H1 (cell line): ENCODE measurements at regions not wholly inside any gene's neighbourhood (a gene's known extent, or its start where the extent isn't known, plus 50 kb on each side); places are given as distances from the start of the nearest gene placed in this dataset.

Experiments
- CTCF ChIA-PET: fragments of 300-600 bp; sonication (Branson Sonifier 250); formaldehyde crosslinking; loops from one replicate; lab custom pipeline; 2021; ENCODE audit not compliant: partially characterized antibody; lab: Charles Lee
- POLR2A ChIA-PET: fragments of 300-600 bp; sonication (Branson Sonifier 250); formaldehyde crosslinking; loops from one replicate; lab custom pipeline; 2021; ENCODE audit warnings: inconsistent platforms; ENCODE audit not compliant: partially characterized antibody; lab: Charles Lee
- DNase-seq, 2 experiments: peaks; one replicate each; pipeline versions ENCODE4 v3.0.0 to v3.0.0-alpha.2; 2010 to 2022; ENCODE audit warnings: low spot score in 2 of 2, low read depth in 1 of 2, mixed read lengths in 1 of 2
- FAIRE-seq: peaks from 2 replicates; lab custom pipeline; 2011; peaks lifted over from hg19 to GRCh38; lab: Jason Lieb, UNC
- H2AFZ ChIP-seq: 2 replicates; pipeline ENCODE4 v1.8.1; 2012; ENCODE audit warnings: low read length, inconsistent platforms
- H2AK5ac ChIP-seq: 2 replicates; pipeline ENCODE4 v1.6.1; 2013; ENCODE audit warnings: low read depth, low read length
- H2BK120ac ChIP-seq: replicated peaks from 2 replicates; pipeline ENCODE3; 2013; ENCODE audit warnings: low read depth, low read length, inconsistent platforms
- H2BK12ac ChIP-seq: 2 replicates; pipeline ENCODE4 v1.6.1; 2013; ENCODE audit warnings: low read depth, low read length
- H2BK15ac ChIP-seq: 2 replicates; pipeline ENCODE4 v1.6.1; 2013; ENCODE audit warnings: low read length
- H2BK20ac ChIP-seq: 2 replicates; pipeline ENCODE4 v1.6.1; 2013; ENCODE audit warnings: low read length
- H2BK5ac ChIP-seq: 2 replicates; pipeline ENCODE4 v1.6.1; 2013; ENCODE audit warnings: low read depth, low read length
- H3K14ac ChIP-seq: 2 replicates; pipeline ENCODE4 v1.6.1; 2013; ENCODE audit warnings: inconsistent platforms; ENCODE audit not compliant: insufficient read length
- H3K18ac ChIP-seq: 2 replicates; pipeline ENCODE4 v1.6.1; 2013; ENCODE audit warnings: low read length; ENCODE audit errors: extremely low read depth
- H3K23ac ChIP-seq: 2 replicates; pipeline ENCODE4 v1.6.1; 2013; ENCODE audit warnings: inconsistent platforms; ENCODE audit not compliant: insufficient read length
- H3K23me2 ChIP-seq: 2 replicates; pipeline ENCODE4 v1.6.1; 2013; ENCODE audit warnings: low read depth, low read length
- H3K27ac ChIP-seq: 2 replicates; pipeline ENCODE4 v1.6.1; 2011; ENCODE audit warnings: low read depth, low read length, inconsistent platforms
- H3K27me3 ChIP-seq, 4 experiments: replicated peaks in 1 of 4; 1 replicate in 1 of 4; 2 replicates in 3 of 4; pipeline versions ENCODE4 v1.6.1 to v1.8.1; 2011 to 2013; ENCODE audit warnings: low read length in 3 of 4, mild to moderate bottlenecking in 3 of 4, inconsistent platforms in 2 of 4, mixed read lengths in 2 of 4, moderate library complexity in 1 of 4; ENCODE audit not compliant: control insufficient read depth in 3 of 4, insufficient read depth in 3 of 4; ENCODE audit errors: extremely low read depth in 1 of 4
- H3K36me3 ChIP-seq, 4 experiments: 2 replicates each; pipeline versions ENCODE4 v1.6.1 to v1.8.1; 2011 to 2013; ENCODE audit warnings: mild to moderate bottlenecking in 4 of 4, low read length in 3 of 4, moderate library complexity in 2 of 4, control low read depth in 1 of 4, inconsistent platforms in 1 of 4; ENCODE audit not compliant: insufficient read depth in 4 of 4, control insufficient read depth in 2 of 4
- H3K4ac ChIP-seq: replicated peaks from 2 replicates; pipeline ENCODE3; 2013; ENCODE audit warnings: low read length, low read depth, mixed read lengths, inconsistent platforms; ENCODE audit not compliant: insufficient read length
- H3K4me1 ChIP-seq, 4 experiments: replicated peaks in 1 of 4; 1 replicate in 1 of 4; 2 replicates in 3 of 4; pipeline versions ENCODE4 v1.6.1 to v1.8.1; 2011 to 2013; ENCODE audit warnings: low read length in 3 of 4, inconsistent platforms in 2 of 4, mixed read lengths in 1 of 4; ENCODE audit not compliant: insufficient read depth in 4 of 4, control insufficient read depth in 3 of 4
- H3K4me2 ChIP-seq, 2 experiments: 2 replicates each; pipeline versions ENCODE4 v1.6.1 to v1.8.1; 2011 to 2013; ENCODE audit warnings: low read depth in 2 of 2, low read length in 2 of 2, control low read depth in 1 of 2, inconsistent platforms in 1 of 2, mild to moderate bottlenecking in 1 of 2; ENCODE audit not compliant: insufficient read depth in 1 of 2
- H3K4me3 ChIP-seq, 4 experiments: fragments of 200-600, 300-600 bp in 1 of 4; sonication (generic), shearing (Covaris generic), sonication (Bioruptor Twin) in 1 of 4; 2 replicates each; pipeline versions ENCODE4 v1.5.1 to v1.8.1; 2011 to 2016; ENCODE audit warnings: low read length in 4 of 4, low read depth in 3 of 4, control low read depth in 2 of 4, inconsistent platforms in 2 of 4, mild to moderate bottlenecking in 2 of 4, mixed read lengths in 1 of 4, moderate library complexity in 1 of 4; ENCODE audit not compliant: insufficient read depth in 2 of 4; ENCODE audit errors: extremely low read depth in 1 of 4
- H3K56ac ChIP-seq: replicated peaks from 2 replicates; pipeline ENCODE3; 2013; ENCODE audit warnings: low read depth, mild to moderate bottlenecking, mixed read lengths, low read length, inconsistent platforms; ENCODE audit not compliant: insufficient read length
- H3K79me1 ChIP-seq: 2 replicates; pipeline ENCODE4 v1.6.1; 2013; ENCODE audit warnings: low read depth, low read length, control low read depth
- H3K79me2 ChIP-seq, 2 experiments: 2 replicates each; pipeline versions ENCODE4 v1.6.1 to v1.8.1; 2012 to 2013; ENCODE audit warnings: low read length in 2 of 2, mild to moderate bottlenecking in 2 of 2, inconsistent platforms in 1 of 2; ENCODE audit not compliant: insufficient read depth in 2 of 2, control insufficient read depth in 1 of 2
- H3K9ac ChIP-seq, 4 experiments: replicated peaks in 1 of 4; 1 replicate in 1 of 4; 2 replicates in 3 of 4; pipeline versions ENCODE4 v1.6.1 to v1.8.1; 2011 to 2013; ENCODE audit warnings: low read depth in 3 of 4, low read length in 3 of 4, control low read depth in 2 of 4, mild to moderate bottlenecking in 2 of 4, moderate library complexity in 2 of 4, inconsistent platforms in 1 of 4; ENCODE audit errors: extremely low read depth in 1 of 4
- H3K9me3 ChIP-seq, 2 experiments: 2 replicates each; pipeline versions ENCODE4 v1.6.1 to v1.8.1; 2012 to 2013; ENCODE audit warnings: mild to moderate bottlenecking in 2 of 2, moderate library complexity in 2 of 2, control low read depth in 1 of 2, inconsistent platforms in 1 of 2, low read depth in 1 of 2, low read length in 1 of 2, mixed read lengths in 1 of 2; ENCODE audit not compliant: insufficient read depth in 2 of 2
- H4K20me1 ChIP-seq, 2 experiments: replicated peaks in 1 of 2; 2 replicates each; pipeline versions ENCODE3 to v1.8.1; 2011 to 2013; ENCODE audit warnings: inconsistent platforms in 2 of 2, low read length in 2 of 2, mild to moderate bottlenecking in 1 of 2; ENCODE audit not compliant: insufficient read depth in 2 of 2, control insufficient read depth in 1 of 2
- H4K5ac ChIP-seq: 2 replicates; pipeline ENCODE4 v1.6.1; 2013; ENCODE audit warnings: low read length, low read depth, mixed read lengths, inconsistent platforms; ENCODE audit not compliant: insufficient read length
- H4K8ac ChIP-seq: 2 replicates; pipeline ENCODE4 v1.8.0; 2013; ENCODE audit warnings: mild to moderate bottlenecking, moderate library complexity, low read length, inconsistent platforms; ENCODE audit not compliant: insufficient read depth; ENCODE audit errors: extremely low read depth
- H4K91ac ChIP-seq: replicated peaks from 2 replicates; pipeline ENCODE3; 2013; ENCODE audit warnings: low read length, mixed read lengths, inconsistent platforms; ENCODE audit not compliant: insufficient read length
- ATF2 ChIP-seq: IDR thresholded peaks from 2 replicates; pipeline ENCODE4 v1.6.1; 2012; ENCODE audit warnings: low read length, inconsistent platforms
- BCL11A ChIP-seq, 2 experiments: IDR thresholded peaks; one replicate each; pipeline ENCODE4 v1.6.1; 2011; ENCODE audit warnings: low read depth in 2 of 2, low read length in 2 of 2, mild to moderate bottlenecking in 2 of 2
- CBX8 ChIP-seq: fragments of 300-800, 300-1000 bp; sonication (generic); IDR thresholded peaks from 2 replicates; pipeline ENCODE4 v1.7.1; 2016; ENCODE audit warnings: low read depth, low read length, borderline replicate concordance
- FOSL1 ChIP-seq: IDR thresholded peaks from 2 replicates; pipeline ENCODE4 v1.6.1; 2011; ENCODE audit warnings: mild to moderate bottlenecking, low read depth, low read length, moderate library complexity; ENCODE audit not compliant: insufficient read depth
- KDM1A ChIP-seq: fragments of 200-600, 300-600 bp; sonication (generic); IDR thresholded peaks from 2 replicates; pipeline ENCODE4 v1.7.1; 2016; ENCODE audit warnings: mild to moderate bottlenecking, low read length, borderline replicate concordance
- NANOG ChIP-seq: IDR thresholded peaks from 2 replicates; pipeline ENCODE4 v1.6.1; 2011; ENCODE audit warnings: low read length, low read depth, mild to moderate bottlenecking, inconsistent platforms; ENCODE audit not compliant: insufficient read depth, poor library complexity, severe bottlenecking
- NRF1 ChIP-seq: IDR thresholded peaks from 2 replicates; pipeline ENCODE4 v1.6.1; 2011; ENCODE audit warnings: mild to moderate bottlenecking, low read depth, low read length, improper control_type of control experiment
- POLR2A ChIP-seq, 2 experiments: IDR thresholded peaks; 1 replicate in 1 of 2; 2 replicates in 1 of 2; pipeline ENCODE4 v1.6.1; 2011; ENCODE audit warnings: low read depth in 2 of 2, low read length in 2 of 2, mild to moderate bottlenecking in 2 of 2; ENCODE audit errors: control extremely low read depth in 1 of 2
- RAD21 ChIP-seq, 2 experiments: IDR thresholded peaks in 1 of 2; conservative IDR thresholded peaks in 1 of 2; 2 replicates each; pipeline ENCODE4 v1.6.1; 2011; ENCODE audit warnings: low read depth in 2 of 2, low read length in 2 of 2, improper control_type of control experiment in 1 of 2, inconsistent platforms in 1 of 2, mild to moderate bottlenecking in 1 of 2, moderate library complexity in 1 of 2
- TAF1 ChIP-seq: IDR thresholded peaks from 2 replicates; pipeline ENCODE4 v1.6.1; 2011; ENCODE audit warnings: mild to moderate bottlenecking, low read depth, low read length
- TCF12 ChIP-seq: IDR thresholded peaks from 2 replicates; pipeline ENCODE4 v1.6.1; 2011; ENCODE audit warnings: low read depth, mild to moderate bottlenecking, low read length
- TEAD4 ChIP-seq: IDR thresholded peaks from 2 replicates; pipeline ENCODE4 v1.6.1; 2012; ENCODE audit warnings: low read depth, low read length, inconsistent platforms, mixed read lengths
- ZNF274 ChIP-seq: IDR thresholded peaks from 2 replicates; pipeline ENCODE4 v1.7.0; 2012; ENCODE audit warnings: low read length, borderline replicate concordance; ENCODE audit errors: extremely low read depth
- WGBS, 2 experiments: shearing (Covaris generic) in 1 of 2; methylation state at CpG; one replicate each; pipeline versions ENCODE4 v1.1.6 to v1.1.7; 2013 to 2015; ENCODE audit warnings: low lambda C conversion rate in 2 of 2, mixed read lengths in 2 of 2, inconsistent platforms in 1 of 2, low coverage in 1 of 2, missing lambda C conversion rate in 1 of 2; ENCODE audit not compliant: insufficient replicate concordance in 2 of 2, insufficient coverage in 1 of 2, insufficient read length in 1 of 2; ENCODE audit errors: extremely low coverage in 1 of 2, missing lambda C conversion rate in 1 of 2; 5-methylcytosine and 5-hydroxymethylcytosine counted together

- no peak overlapping the region for H3K9ac ChIP-seq
- H2BK120ac ChIP-seq: no peak overlapping the region
- no peak overlapping the region for H3K4me3 ChIP-seq
- H2BK20ac ChIP-seq: no peak overlapping the region
- H3K79me2 ChIP-seq: no peaks in the 10 kb centered on the region
- H2BK12ac ChIP-seq: no peak overlapping the region
- no peak overlapping the region for H3K18ac ChIP-seq
- H3K9me3 ChIP-seq: no peaks in the 10 kb centered on the region
- H2BK5ac ChIP-seq: no peak overlapping the region
- peaks cover 3% of the 10 kb centered on the region; the same call in 1 of the 2 replicates for H3K23me2 ChIP-seq
- no peak overlapping the region; a peak in 1 of 4 replicates for H3K4me2 ChIP-seq
- DNase-seq (no peak), FAIRE-seq (no peak)
- H3K27ac ChIP-seq: no peak overlapping the region
- H3K79me1 ChIP-seq: no peaks in the 10 kb centered on the region
- no peak overlapping the region for H3K23ac ChIP-seq
- H3K36me3 ChIP-seq: no peaks in the 10 kb centered on the region
- H3K27me3 ChIP-seq: peaks cover 4 to 28% (median 26%) of the 10 kb centered on the region in 4 experiments
- no peak overlapping the region for H3K56ac ChIP-seq
- no peak overlapping the region for H4K91ac ChIP-seq
- H2AFZ ChIP-seq: no peak overlapping the region
- no peak overlapping the region for H3K4ac ChIP-seq
- H4K20me1 ChIP-seq: no peaks in the 10 kb centered on the region
- no peak overlapping the region for H2BK15ac ChIP-seq
- CTCF ChIA-PET: interaction anchor here (1.7 kb wide), 1 partner anchor 25 kb away, joined by 4 read pairs; no protein-coding TSS in a partner anchor
- POLR2A ChIA-PET: interaction anchor here (1.8 kb wide), 1 partner anchor 9 kb away, joined by 5 read pairs; no protein-coding TSS in a partner anchor
- no peak overlapping the region for H4K8ac ChIP-seq
- no peak overlapping the region for H2AK5ac ChIP-seq
- no peak overlapping the region for H4K5ac ChIP-seq
- H3K4me1 ChIP-seq: peaks cover 2 to 5% (median 4%) of the 10 kb centered on the region in 4 experiments; a peak in 4 of 7 replicates
- H3K14ac ChIP-seq: no peak overlapping the region
- WGBS, 2 experiments: 73% methylated on average over 1 of the region's 1 CpG; no CpG with 5 or more reads in 1 of the 2 experiments
- TF ChIP-seq RAD21 (IDR thresholded peaks at IDR 0.05 in 1 of 2, conservative IDR thresholded peaks at IDR 0.05 in 1 of 2; ENCODE audit: low read depth in 2 of 2, low read length in 2 of 2) (no peak), TCF12 (no peak), TEAD4 (no peak), TAF1 (no peak), ATF2 (no peak), CBX8 (no peak), NANOG (no peak), NRF1 (no peak), POLR2A (IDR thresholded peaks at IDR 0.05; ENCODE audit: control extremely low read depth in 1 of 2, low read depth in 2 of 2, low read length in 2 of 2) (no peak), BCL11A (IDR thresholded peaks at IDR 0.05; ENCODE audit: low read depth in 2 of 2, low read length in 2 of 2) (no peak), FOSL1 (no peak), ZNF274 (no peak), KDM1A (no peak)
Measured at GRCh38 chr6:4280707-4281106, 145.3 kb upstream of the ECI2 start.
